Iris pigment epithelial cell (primary cell): ENCODE measurements at regions not wholly inside any gene's neighbourhood (a gene's known extent, or its start where the extent isn't known, plus 50 kb on each side); places are given as distances from the start of the nearest gene placed in this dataset.

Experiments
- DNase-seq: peaks from one replicate; pipeline ENCODE4 v3.0.0-alpha.2; 2011; ENCODE audit warnings: low read depth

GRCh38 chr7:12941512-12941911 lies 254.1 kb downstream of the ARL4A start:
- peak; percentile 12 for DNase-seq

- DNase-seq, result no peak
Observed at GRCh38 chr7:12942609-12943008, 255.2 kb downstream of the ARL4A start.

- no peak for DNase-seq
Observed at GRCh38 chr7:12943781-12944180, 256.3 kb downstream of the ARL4A start.

GRCh38 chr7:12945901-12946300 lies 258.5 kb downstream of the ARL4A start:
- peak; percentile 14 for DNase-seq

- DNase-seq, result no peak
Observed at GRCh38 chr7:12947465-12947864, 260.0 kb downstream of the ARL4A start.

GRCh38 chr7:12949060-12949931 lies 261.9 kb downstream of the ARL4A start:
- peak; percentile 76 for DNase-seq

GRCh38 chr7:12951397-12951801 lies 264.0 kb downstream of the ARL4A start:
- DNase-seq, result peak; percentile 92

GRCh38 chr7:12954380-12955033 lies 267.1 kb downstream of the ARL4A start:
- DNase-seq, result no peak

GRCh38 chr7:12957487-12957886 lies 270.1 kb downstream of the ARL4A start:
- DNase-seq, result no peak

- DNase-seq, result no peak
Observed at GRCh38 chr7:12961910-12962480, 274.6 kb downstream of the ARL4A start.

- DNase-seq, result no peak
Observed at GRCh38 chr7:12963435-12963834, 276.0 kb downstream of the ARL4A start.

GRCh38 chr7:12964836-12965235 lies 277.4 kb downstream of the ARL4A start:
- no peak for DNase-seq

GRCh38 chr7:12965767-12966166 lies 278.3 kb downstream of the ARL4A start:
- DNase-seq, result no peak

- DNase-seq, result no peak
Observed at GRCh38 chr7:12967322-12967721, 279.9 kb downstream of the ARL4A start.

- DNase-seq, result no peak
Observed at GRCh38 chr7:12968836-12969422, 281.5 kb downstream of the ARL4A start.

GRCh38 chr7:12970626-12971025 lies 283.2 kb downstream of the ARL4A start:
- no peak for DNase-seq

- DNase-seq, result no peak
Observed at GRCh38 chr7:12974451-12975166, 287.2 kb downstream of the ARL4A start.

GRCh38 chr7:12975412-12975811 lies 288.0 kb downstream of the ARL4A start:
- DNase-seq, result no peak

GRCh38 chr7:12979181-12979580 lies 291.7 kb downstream of the ARL4A start:
- DNase-seq, result no peak

GRCh38 chr7:12982178-12982577 lies 294.7 kb downstream of the ARL4A start:
- no peak for DNase-seq

- no peak for DNase-seq
Observed at GRCh38 chr7:12984117-12984516, 296.7 kb downstream of the ARL4A start.

- no peak for DNase-seq
Observed at GRCh38 chr7:12985228-12985627, 297.8 kb downstream of the ARL4A start.
